ENCODE measurements at regions not wholly inside any gene's neighbourhood (a gene's known extent, or its start where the extent isn't known, plus 50 kb on each side); places are given as distances from the start of the nearest gene placed in this dataset.

- H3K36me3 Mint-ChIP-seq (ENCODE audit: insufficient read depth) = no peaks in the 10 kb centered on the region
- H3K9me3 Mint-ChIP-seq = no peaks in the 10 kb centered on the region
- H3K4me3 Mint-ChIP-seq = no peak overlapping the region
- no peaks in the 10 kb centered on the region for H3K27me3 Mint-ChIP-seq
- no peak overlapping the region for H3K27ac Mint-ChIP-seq
- no peaks in the 10 kb centered on the region for H3K4me1 Mint-ChIP-seq (ENCODE audit: low read depth in 2 of 2)
- no peak for ATAC-seq (replicated peaks)
- no peak for DNase-seq
Observed at GRCh38 chr1:201717286-201717685, 111.7 kb upstream of the IPO9 start.

- DNase-seq (no peak), ATAC-seq (replicated peaks) (no peak)
- Mint-ChIP-seq H3K27me3 (no peaks in the 10 kb centered on the region), H3K4me3 (no peak overlapping the region), H3K27ac (no peak overlapping the region), H3K9me3 (no peaks in the 10 kb centered on the region), H3K4me1 (ENCODE audit: low read depth in 2 of 2) (no peaks in the 10 kb centered on the region), H3K36me3 (ENCODE audit: insufficient read depth) (no peaks in the 10 kb centered on the region)
Observed at GRCh38 chr1:201718346-201719202, 110.4 kb upstream of the IPO9 start.

- H3K27me3 Mint-ChIP-seq = peaks cover 6 to 12% of the 10 kb centered on the region in 2 donors
- no peak overlapping the region for H3K27ac Mint-ChIP-seq
- H3K9me3 Mint-ChIP-seq = no peaks in the 10 kb centered on the region
- H3K4me3 Mint-ChIP-seq = no peak overlapping the region
- no peak for DNase-seq
- no peaks in the 10 kb centered on the region for H3K4me1 Mint-ChIP-seq (ENCODE audit: low read depth in 2 of 2)
- no peaks in the 10 kb centered on the region for H3K36me3 Mint-ChIP-seq (ENCODE audit: insufficient read depth)
- ATAC-seq (replicated peaks) = no peak
Observed at GRCh38 chr1:201719812-201720521, 109.0 kb upstream of the IPO9 start.

- H3K36me3 Mint-ChIP-seq (ENCODE audit: insufficient read depth) = no peaks in the 10 kb centered on the region
- DNase-seq (no peak), ATAC-seq (replicated peaks) (no peak)
- H3K9me3 Mint-ChIP-seq = no peaks in the 10 kb centered on the region
- peaks cover 11 to 17% of the 10 kb centered on the region in 2 donors for H3K27me3 Mint-ChIP-seq
- no peak overlapping the region for H3K27ac Mint-ChIP-seq
- H3K4me3 Mint-ChIP-seq = no peak overlapping the region
- no peaks in the 10 kb centered on the region for H3K4me1 Mint-ChIP-seq (ENCODE audit: low read depth in 2 of 2)
Observed at GRCh38 chr1:201720522-201720844, 108.5 kb upstream of the IPO9 start.

GRCh38 chr1:201721082-201722049, 107.6 kb upstream of the IPO9 start:
- ATAC-seq (replicated peaks) (no peak), DNase-seq (no peak)
- no peaks in the 10 kb centered on the region for H3K9me3 Mint-ChIP-seq
- no peak overlapping the region for H3K4me3 Mint-ChIP-seq
- no peaks in the 10 kb centered on the region for H3K4me1 Mint-ChIP-seq (ENCODE audit: low read depth in 2 of 2)
- peaks cover 13 to 19% of the 10 kb centered on the region in 2 donors for H3K27me3 Mint-ChIP-seq
- no peaks in the 10 kb centered on the region for H3K36me3 Mint-ChIP-seq (ENCODE audit: insufficient read depth)
- H3K27ac Mint-ChIP-seq = no peak overlapping the region

- Mint-ChIP-seq H3K4me1 (ENCODE audit: low read depth in 2 of 2) (no peaks in the 10 kb centered on the region), H3K4me3 (no peak overlapping the region), H3K36me3 (ENCODE audit: insufficient read depth) (no peaks in the 10 kb centered on the region), H3K27ac (no peak overlapping the region), H3K27me3 (peaks cover 37 to 39% of the 10 kb centered on the region in 2 donors), H3K9me3 (no peaks in the 10 kb centered on the region)
- ATAC-seq (replicated peaks) (no peak), DNase-seq (no peak)
Observed at GRCh38 chr1:201724039-201724765, 104.8 kb upstream of the IPO9 start.

- Mint-ChIP-seq H3K4me1 (ENCODE audit: low read depth in 2 of 2) (no peaks in the 10 kb centered on the region), H3K27me3 (peaks cover 37 to 44% of the 10 kb centered on the region in 2 donors), H3K9me3 (no peaks in the 10 kb centered on the region), H3K36me3 (ENCODE audit: insufficient read depth) (no peaks in the 10 kb centered on the region), H3K27ac (no peak overlapping the region), H3K4me3 (no peak overlapping the region)
- DNase-seq = no peak
- ATAC-seq (replicated peaks) = no peak
Observed at GRCh38 chr1:201724766-201725118, 104.2 kb upstream of the IPO9 start.

- ATAC-seq (replicated peaks) = no peak
- Mint-ChIP-seq H3K36me3 (ENCODE audit: insufficient read depth) (no peaks in the 10 kb centered on the region), H3K4me1 (ENCODE audit: low read depth in 2 of 2) (no peaks in the 10 kb centered on the region), H3K27me3 (peaks cover 50 to 63% of the 10 kb centered on the region in 2 donors), H3K9me3 (no peaks in the 10 kb centered on the region), H3K27ac (no peak overlapping the region), H3K4me3 (no peak overlapping the region)
- DNase-seq = no peak
Observed at GRCh38 chr1:201726700-201727099, 102.3 kb upstream of the IPO9 start.

- DNase-seq (no peak), ATAC-seq (replicated peaks) (no peak)
- Mint-ChIP-seq H3K9me3 (no peaks in the 10 kb centered on the region), H3K4me1 (ENCODE audit: low read depth in 2 of 2) (no peaks in the 10 kb centered on the region), H3K4me3 (no peak overlapping the region), H3K27me3 (peaks cover 53 to 74% of the 10 kb centered on the region in 2 donors), H3K27ac (no peak overlapping the region), H3K36me3 (ENCODE audit: insufficient read depth) (no peaks in the 10 kb centered on the region)
Observed at GRCh38 chr1:201728731-201729130, 100.2 kb upstream of the IPO9 start.

GRCh38 chr1:201729973-201730608, 98.9 kb upstream of the IPO9 start:
- ATAC-seq (replicated peaks) (no peak), DNase-seq (no peak)
- H3K27ac Mint-ChIP-seq = no peak overlapping the region
- no peaks in the 10 kb centered on the region for H3K9me3 Mint-ChIP-seq
- H3K36me3 Mint-ChIP-seq (ENCODE audit: insufficient read depth) = no peaks in the 10 kb centered on the region
- H3K4me3 Mint-ChIP-seq = no peak overlapping the region
- H3K27me3 Mint-ChIP-seq = peaks cover 51 to 66% of the 10 kb centered on the region in 2 donors
- no peaks in the 10 kb centered on the region for H3K4me1 Mint-ChIP-seq (ENCODE audit: low read depth in 2 of 2)

- no peak overlapping the region for H3K27ac Mint-ChIP-seq
- ATAC-seq (replicated peaks) = no peak
- H3K4me1 Mint-ChIP-seq (ENCODE audit: low read depth in 2 of 2) = no peaks in the 10 kb centered on the region
- DNase-seq = no peak
- peaks cover 47 to 62% of the 10 kb centered on the region in 2 donors for H3K27me3 Mint-ChIP-seq
- H3K4me3 Mint-ChIP-seq = no peak overlapping the region
- no peaks in the 10 kb centered on the region for H3K9me3 Mint-ChIP-seq
- H3K36me3 Mint-ChIP-seq (ENCODE audit: insufficient read depth) = no peaks in the 10 kb centered on the region
Observed at GRCh38 chr1:201730611-201731010, 98.3 kb upstream of the IPO9 start.

- Mint-ChIP-seq H3K4me3 (no peak overlapping the region), H3K9me3 (no peaks in the 10 kb centered on the region), H3K4me1 (ENCODE audit: low read depth in 2 of 2) (no peaks in the 10 kb centered on the region), H3K27ac (no peak overlapping the region), H3K27me3 (peaks cover 47 to 67% of the 10 kb centered on the region in 2 donors), H3K36me3 (ENCODE audit: insufficient read depth) (no peaks in the 10 kb centered on the region)
- DNase-seq (no peak), ATAC-seq (replicated peaks) (no peak)
Observed at GRCh38 chr1:201731142-201731541, 97.8 kb upstream of the IPO9 start.

Measured in effector memory CD8-positive, alpha-beta T cell (primary cell).